Effector memory CD8-positive, alpha-beta T cell (primary cell): ENCODE measurements at regions not wholly inside any gene's neighbourhood (a gene's known extent, or its start where the extent isn't known, plus 50 kb on each side); places are given as distances from the start of the nearest gene placed in this dataset.

Experiments
- ATAC-seq: fragments of 150-1000 bp; cut with Tn5 transposase; replicated peaks from 2 replicates; pipeline ENCODE4 v1.10.0; 2021; ENCODE audit warnings: mild to moderate bottlenecking, moderate library complexity
- DNase-seq, 3 experiments: peaks; one replicate each; pipeline ENCODE4 v3.0.0; 2021
- H3K27ac Mint-ChIP-seq, 2 donors: one replicate each; pipeline ENCODE4 v1.8.0; 2022; ENCODE audit warnings: mild to moderate bottlenecking in 2 of 2, mixed read lengths in 2 of 2, moderate library complexity in 2 of 2
- H3K27me3 Mint-ChIP-seq, 2 donors: one replicate each; pipeline ENCODE4 v1.8.0; 2022; ENCODE audit warnings: mixed read lengths in 2 of 2
- H3K36me3 Mint-ChIP-seq: one replicate; pipeline ENCODE4 v1.8.0; 2022; ENCODE audit warnings: mild to moderate bottlenecking, moderate library complexity, mixed read lengths; ENCODE audit not compliant: insufficient read depth
- H3K4me1 Mint-ChIP-seq, 2 donors: one replicate each; pipeline ENCODE4 v1.8.0; 2022; ENCODE audit warnings: low read depth in 2 of 2, mixed read lengths in 2 of 2
- H3K4me3 Mint-ChIP-seq, 2 donors: one replicate each; pipeline ENCODE4 v1.8.0; 2022; ENCODE audit warnings: mild to moderate bottlenecking in 2 of 2, mixed read lengths in 2 of 2, moderate library complexity in 2 of 2
- H3K9me3 Mint-ChIP-seq, 2 donors: one replicate each; pipeline ENCODE4 v1.8.0; 2022; ENCODE audit warnings: mixed read lengths in 2 of 2

DNA sequence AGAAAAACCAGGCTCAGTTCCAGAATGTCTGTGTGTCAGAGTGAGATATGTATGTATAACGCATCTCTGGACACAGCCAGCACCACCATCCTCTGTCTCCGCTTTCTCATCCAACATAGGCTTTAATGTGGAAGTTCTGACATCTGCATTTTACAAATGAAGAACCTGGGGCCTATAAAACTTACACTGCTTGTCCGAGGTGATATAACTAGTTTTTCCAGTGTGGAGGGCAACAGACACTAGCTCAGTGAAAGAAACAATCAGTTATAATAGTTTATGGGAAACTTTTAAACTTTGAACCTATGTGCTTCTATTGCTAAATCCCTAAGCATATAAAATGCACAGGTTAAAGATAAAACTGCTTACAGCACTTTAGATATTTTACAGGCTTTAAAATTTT is 208.7 kb downstream of the CRPPA start:
- Mint-ChIP-seq H3K27ac (no peak overlapping the region), H3K4me3 (no peak overlapping the region), H3K36me3 (no peaks in the 10 kb centered on the region), H3K9me3 (no peaks in the 10 kb centered on the region), H3K4me1 (peaks cover 0 to 4% of the 10 kb centered on the region in 2 donors), H3K27me3 (no peaks in the 10 kb centered on the region)
- no peak for DNase-seq
- no peak for ATAC-seq

GRCh38 chr7:16212032-16212431 is 209.3 kb downstream of the CRPPA start:
- Mint-ChIP-seq H3K4me3 (no peak overlapping the region), H3K27me3 (no peaks in the 10 kb centered on the region), H3K9me3 (no peaks in the 10 kb centered on the region), H3K4me1 (peaks cover 0 to 4% of the 10 kb centered on the region in 2 donors), H3K36me3 (no peaks in the 10 kb centered on the region), H3K27ac (no peak overlapping the region)
- ATAC-seq (no peak), DNase-seq (no peak)

DNA sequence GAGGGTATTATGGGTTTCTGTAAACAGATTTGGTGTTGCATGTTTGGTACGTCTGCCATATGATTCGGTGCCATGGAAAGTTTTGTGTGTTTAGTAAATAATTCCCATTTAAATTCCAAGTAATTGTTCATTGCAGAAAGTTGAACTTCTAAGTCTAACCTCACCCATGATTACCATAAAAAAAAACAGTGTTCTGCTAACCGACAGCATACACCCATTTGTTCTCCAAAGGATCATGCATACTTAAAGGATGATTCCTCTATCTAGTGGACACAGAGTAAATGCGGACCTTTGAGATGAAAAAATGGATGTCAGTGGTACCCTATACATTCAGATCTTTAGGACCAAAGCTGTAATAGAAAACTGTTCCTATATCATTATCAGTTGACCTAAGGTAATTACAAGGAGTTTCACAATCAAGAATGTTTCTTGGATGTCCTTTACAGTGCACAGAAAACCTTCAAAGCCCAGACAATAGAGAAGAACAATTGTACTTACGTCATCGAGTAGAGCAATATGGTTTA is 209.9 kb downstream of the CRPPA start:
- H3K4me3 Mint-ChIP-seq, result no peak overlapping the region
- H3K36me3 Mint-ChIP-seq, result no peaks in the 10 kb centered on the region
- DNase-seq (no peak), ATAC-seq (no peak)
- H3K9me3 Mint-ChIP-seq, result no peaks in the 10 kb centered on the region
- H3K4me1 Mint-ChIP-seq, result peaks cover 0 to 4% of the 10 kb centered on the region in 2 donors
- H3K27ac Mint-ChIP-seq, result no peak overlapping the region
- no peaks in the 10 kb centered on the region for H3K27me3 Mint-ChIP-seq

DNA sequence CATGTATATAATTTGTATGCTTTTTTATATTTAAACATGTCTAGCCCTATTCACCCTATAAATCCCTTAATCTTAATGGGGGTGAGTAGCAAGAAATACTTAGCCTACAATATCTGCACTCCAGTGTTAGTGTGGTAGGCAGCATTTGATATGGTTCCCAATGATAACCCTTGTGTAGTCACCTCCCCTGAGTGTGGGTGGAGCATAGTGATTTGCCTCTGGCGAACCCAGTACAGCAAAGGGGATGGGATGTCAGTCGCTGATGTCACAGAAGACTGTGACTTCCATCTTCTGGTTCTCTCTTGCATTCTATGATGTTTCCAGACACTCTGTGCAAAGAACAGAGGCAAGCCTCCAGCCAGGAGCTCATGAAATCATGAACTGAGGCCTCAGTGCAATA is 211.2 kb downstream of the CRPPA start:
- no peaks in the 10 kb centered on the region for H3K9me3 Mint-ChIP-seq
- no peaks in the 10 kb centered on the region for H3K27me3 Mint-ChIP-seq
- no peaks in the 10 kb centered on the region for H3K36me3 Mint-ChIP-seq
- no peak overlapping the region for H3K4me3 Mint-ChIP-seq
- H3K4me1 Mint-ChIP-seq, result peaks cover 0 to 4% of the 10 kb centered on the region in 2 donors
- ATAC-seq (no peak), DNase-seq (no peak)
- H3K27ac Mint-ChIP-seq, result no peak overlapping the region

DNA sequence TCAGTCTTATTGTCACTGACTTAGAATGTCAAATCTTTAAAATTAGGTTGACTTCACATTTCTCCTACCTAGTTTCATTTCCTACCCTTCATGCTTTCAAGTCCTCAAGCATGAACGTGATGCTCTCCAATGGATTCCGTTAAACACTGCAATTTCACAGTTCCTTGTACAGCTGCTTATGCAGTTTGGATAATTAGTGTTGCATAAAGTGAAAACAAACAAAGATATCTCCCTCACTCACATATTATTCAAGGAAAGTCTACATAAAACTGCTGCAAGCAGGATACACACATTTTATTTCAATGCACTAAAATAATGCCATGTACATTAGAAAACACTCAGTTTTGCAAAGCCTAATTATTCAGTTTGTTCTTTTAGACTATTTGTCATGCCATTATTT is 214.0 kb downstream of the CRPPA start:
- H3K4me3 Mint-ChIP-seq, result no peak overlapping the region
- no peaks in the 10 kb centered on the region for H3K36me3 Mint-ChIP-seq
- no peak for ATAC-seq
- H3K4me1 Mint-ChIP-seq, result peaks cover 0 to 4% of the 10 kb centered on the region in 2 donors
- no peaks in the 10 kb centered on the region for H3K9me3 Mint-ChIP-seq
- no peak for DNase-seq
- no peaks in the 10 kb centered on the region for H3K27me3 Mint-ChIP-seq
- no peak overlapping the region for H3K27ac Mint-ChIP-seq

DNA sequence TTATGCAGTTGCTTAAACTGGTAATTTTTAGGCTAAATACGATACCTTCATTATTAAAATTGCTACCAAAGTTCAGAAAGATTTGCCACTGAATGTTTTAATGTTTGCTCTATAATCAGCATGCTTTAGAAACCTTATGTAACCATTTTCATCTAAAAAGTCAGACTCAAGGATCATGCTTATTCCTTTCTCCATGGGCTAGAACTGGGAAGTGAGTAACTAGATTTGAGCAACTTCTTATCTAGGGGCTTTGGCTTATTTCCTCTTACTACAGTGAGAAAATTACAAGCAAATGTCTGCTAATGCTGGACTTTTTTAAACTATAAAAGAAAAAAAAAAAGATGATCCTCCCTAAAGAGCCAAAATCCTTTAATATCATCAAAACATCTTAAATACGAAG is 215.9 kb downstream of the CRPPA start:
- Mint-ChIP-seq H3K27me3 (no peaks in the 10 kb centered on the region), H3K36me3 (no peaks in the 10 kb centered on the region), H3K4me1 (peaks cover 0 to 4% of the 10 kb centered on the region in 2 donors), H3K27ac (no peak overlapping the region), H3K9me3 (no peaks in the 10 kb centered on the region), H3K4me3 (no peak overlapping the region)
- ATAC-seq, result no peak
- no peak for DNase-seq

GRCh38 chr7:16204953-16205352 is 216.4 kb downstream of the CRPPA start:
- Mint-ChIP-seq H3K36me3 (no peaks in the 10 kb centered on the region), H3K9me3 (no peaks in the 10 kb centered on the region), H3K27ac (no peak overlapping the region), H3K27me3 (no peaks in the 10 kb centered on the region), H3K4me3 (no peak overlapping the region), H3K4me1 (peaks cover 0 to 4% of the 10 kb centered on the region in 2 donors)
- no peak for DNase-seq
- no peak for ATAC-seq

DNA sequence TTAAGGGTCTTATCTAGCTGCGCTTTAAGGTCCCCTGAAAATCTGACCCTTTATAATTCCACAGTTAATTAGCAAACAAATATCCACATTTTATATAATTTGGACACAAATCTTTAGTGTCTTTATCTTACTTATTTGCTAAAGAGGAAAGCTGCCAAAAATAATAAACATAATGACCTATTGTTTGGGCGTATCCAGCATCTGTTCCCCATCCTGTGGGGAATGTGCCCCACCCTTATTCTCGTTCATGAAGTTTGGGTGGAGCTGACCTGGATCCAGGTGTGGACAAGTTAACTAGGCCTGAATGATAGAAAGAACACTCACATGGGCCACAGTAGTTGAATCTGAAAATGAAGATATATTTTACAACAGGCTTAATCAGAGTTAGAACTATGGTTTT is 218.3 kb downstream of the CRPPA start:
- no peaks in the 10 kb centered on the region for H3K9me3 Mint-ChIP-seq
- no peak overlapping the region for H3K4me3 Mint-ChIP-seq
- H3K4me1 Mint-ChIP-seq, result no peaks in the 10 kb centered on the region
- no peak for DNase-seq
- no peaks in the 10 kb centered on the region for H3K36me3 Mint-ChIP-seq
- ATAC-seq, result no peak
- H3K27me3 Mint-ChIP-seq, result no peaks in the 10 kb centered on the region
- H3K27ac Mint-ChIP-seq, result no peak overlapping the region

- ATAC-seq (no peak), DNase-seq (no peak)
- Mint-ChIP-seq H3K4me3 (no peak overlapping the region), H3K4me1 (no peaks in the 10 kb centered on the region), H3K36me3 (no peaks in the 10 kb centered on the region), H3K9me3 (no peaks in the 10 kb centered on the region), H3K27ac (no peak overlapping the region), H3K27me3 (no peaks in the 10 kb centered on the region)
These were observed 219.0 kb downstream of the CRPPA start for GRCh38 chr7:16202303-16202702.

GRCh38 chr7:16200591-16200990 is 220.7 kb downstream of the CRPPA start:
- H3K4me1 Mint-ChIP-seq, result no peaks in the 10 kb centered on the region
- no peak overlapping the region for H3K27ac Mint-ChIP-seq
- H3K27me3 Mint-ChIP-seq, result no peaks in the 10 kb centered on the region
- H3K36me3 Mint-ChIP-seq, result no peaks in the 10 kb centered on the region
- no peak for DNase-seq
- H3K9me3 Mint-ChIP-seq, result no peaks in the 10 kb centered on the region
- ATAC-seq, result no peak
- no peak overlapping the region for H3K4me3 Mint-ChIP-seq

GRCh38 chr7:16193631-16194030 is 227.7 kb downstream of the CRPPA start:
- DNase-seq (no peak), ATAC-seq (no peak)
- no peaks in the 10 kb centered on the region for H3K27me3 Mint-ChIP-seq
- H3K36me3 Mint-ChIP-seq, result no peaks in the 10 kb centered on the region
- H3K4me3 Mint-ChIP-seq, result no peak overlapping the region
- H3K9me3 Mint-ChIP-seq, result no peaks in the 10 kb centered on the region
- H3K27ac Mint-ChIP-seq, result no peak overlapping the region
- no peaks in the 10 kb centered on the region for H3K4me1 Mint-ChIP-seq

- DNase-seq (no peak), ATAC-seq (no peak)
- H3K4me3 Mint-ChIP-seq, result no peak overlapping the region
- H3K36me3 Mint-ChIP-seq, result no peaks in the 10 kb centered on the region
- no peaks in the 10 kb centered on the region for H3K27me3 Mint-ChIP-seq
- no peaks in the 10 kb centered on the region for H3K4me1 Mint-ChIP-seq
- H3K9me3 Mint-ChIP-seq, result no peaks in the 10 kb centered on the region
- H3K27ac Mint-ChIP-seq, result no peak overlapping the region
These were observed 232.2 kb downstream of the CRPPA start for GRCh38 chr7:16189026-16189715.

- Mint-ChIP-seq H3K9me3 (no peaks in the 10 kb centered on the region), H3K27me3 (no peaks in the 10 kb centered on the region), H3K4me1 (no peaks in the 10 kb centered on the region), H3K4me3 (no peak overlapping the region), H3K36me3 (no peaks in the 10 kb centered on the region), H3K27ac (no peak overlapping the region)
- DNase-seq (no peak), ATAC-seq (no peak)
These were observed 234.2 kb downstream of the CRPPA start for GRCh38 chr7:16187131-16187530.

- Mint-ChIP-seq H3K27ac (no peak overlapping the region), H3K36me3 (no peaks in the 10 kb centered on the region), H3K27me3 (no peaks in the 10 kb centered on the region), H3K4me1 (no peaks in the 10 kb centered on the region), H3K9me3 (no peaks in the 10 kb centered on the region), H3K4me3 (no peak overlapping the region)
- ATAC-seq (no peak), DNase-seq (no peak)
These were observed 242.8 kb downstream of the CRPPA start for GRCh38 chr7:16178585-16178984.
